RWPE1 (cell line): ENCODE measurements at regions not wholly inside any gene's neighbourhood (a gene's known extent, or its start where the extent isn't known, plus 50 kb on each side); places are given as distances from the start of the nearest gene placed in this dataset.

Experiments
- CTCF ChIA-PET: fragments of 350-600 bp; sonication (Branson Sonifier 250); formaldehyde crosslinking; extraction: SDS; loops from one replicate; lab custom pipeline; 2021; lab: Yijun Ruan, JAX
- POLR2A ChIA-PET: fragments of 400-600 bp; formaldehyde crosslinking; extraction: SDS; loops from one replicate; lab custom pipeline; 2020; ENCODE audit warnings: antibody characterized with exemption; ENCODE audit not compliant: low non-redundant PET; lab: Yijun Ruan, JAX
- DNase-seq: peaks from one replicate; pipeline ENCODE4 v3.0.0; 2012; ENCODE audit warnings: low spot score
- H3K27ac ChIP-seq: fragments of 450-650 bp; 2 replicates; pipeline ENCODE4 v1.5.1; 2017
- TF ChIP-seq, protein P1 (sequence below): fragments of 450-650 bp; conservative IDR thresholded peaks from 2 replicates; pipeline ENCODE4 v1.5.1; 2017; ENCODE audit warnings: low read depth, mild to moderate bottlenecking

DNA sequence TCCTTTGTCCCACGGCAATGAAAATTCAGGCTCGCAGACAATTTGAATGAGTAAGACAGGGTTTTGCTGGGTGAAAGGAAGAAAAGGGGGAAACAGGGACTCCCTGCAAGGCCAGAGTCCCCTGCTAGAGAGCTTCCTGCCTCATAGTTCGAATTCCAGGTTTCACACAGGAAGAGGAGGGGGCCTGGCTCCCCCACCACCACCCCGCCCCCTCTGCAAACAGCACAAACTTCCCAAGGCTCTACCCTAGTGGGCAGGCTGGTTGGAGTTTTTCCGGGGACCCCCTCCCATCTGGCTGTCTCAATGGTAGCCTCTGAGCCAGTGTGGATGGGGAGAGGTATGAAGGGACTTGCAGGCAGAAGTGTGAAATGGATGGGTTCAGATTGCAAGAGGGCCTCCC is 57.4 kb upstream of the NEBL start:
- ChIA-PET CTCF (interaction anchor here (0.6 kb wide), 2 partner anchors 210 to 1021 kb away, joined by 6 to 7 read pairs; no protein-coding TSS in a partner anchor), POLR2A (no interaction called here)
- H3K27ac ChIP-seq = no peak overlapping the region
- TF ChIP-seq, protein P1, sequence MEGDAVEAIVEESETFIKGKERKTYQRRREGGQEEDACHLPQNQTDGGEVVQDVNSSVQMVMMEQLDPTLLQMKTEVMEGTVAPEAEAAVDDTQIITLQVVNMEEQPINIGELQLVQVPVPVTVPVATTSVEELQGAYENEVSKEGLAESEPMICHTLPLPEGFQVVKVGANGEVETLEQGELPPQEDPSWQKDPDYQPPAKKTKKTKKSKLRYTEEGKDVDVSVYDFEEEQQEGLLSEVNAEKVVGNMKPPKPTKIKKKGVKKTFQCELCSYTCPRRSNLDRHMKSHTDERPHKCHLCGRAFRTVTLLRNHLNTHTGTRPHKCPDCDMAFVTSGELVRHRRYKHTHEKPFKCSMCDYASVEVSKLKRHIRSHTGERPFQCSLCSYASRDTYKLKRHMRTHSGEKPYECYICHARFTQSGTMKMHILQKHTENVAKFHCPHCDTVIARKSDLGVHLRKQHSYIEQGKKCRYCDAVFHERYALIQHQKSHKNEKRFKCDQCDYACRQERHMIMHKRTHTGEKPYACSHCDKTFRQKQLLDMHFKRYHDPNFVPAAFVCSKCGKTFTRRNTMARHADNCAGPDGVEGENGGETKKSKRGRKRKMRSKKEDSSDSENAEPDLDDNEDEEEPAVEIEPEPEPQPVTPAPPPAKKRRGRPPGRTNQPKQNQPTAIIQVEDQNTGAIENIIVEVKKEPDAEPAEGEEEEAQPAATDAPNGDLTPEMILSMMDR = no peak
- no peak for DNase-seq

- H3K27ac ChIP-seq = no peak overlapping the region
- ChIA-PET CTCF (no interaction called here), POLR2A (no interaction called here)
- DNase-seq = no peak
- TF ChIP-seq, protein P1 = no peak
Measured at GRCh38 chr10:20953120-20953519, 56.0 kb upstream of the NEBL start.

DNA sequence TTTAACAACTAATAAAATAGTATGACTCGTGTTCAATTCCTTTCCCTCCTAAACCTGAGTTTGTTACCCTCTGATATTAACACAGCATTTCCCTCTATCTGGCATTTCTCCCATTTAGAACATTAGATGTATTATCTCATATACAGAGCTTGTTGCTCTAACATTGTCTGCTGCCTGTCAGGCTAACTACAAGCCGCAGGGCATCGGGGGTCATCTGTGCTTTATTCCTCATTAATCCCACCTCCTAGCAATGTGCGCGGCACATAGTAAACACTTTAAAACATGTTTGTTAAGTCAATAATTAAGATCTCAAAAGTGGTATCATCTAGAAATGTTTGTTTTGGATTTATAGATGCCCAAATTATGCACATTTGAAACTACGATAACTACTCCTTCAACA is 52.9 kb upstream of the NEBL start:
- POLR2A ChIA-PET = no interaction called here
- H3K27ac ChIP-seq = no peak overlapping the region
- TF ChIP-seq, protein P1 = no peak
- no peak for DNase-seq
- CTCF ChIA-PET = no interaction called here

GRCh38 chr10:20948686-20949327 is 51.7 kb upstream of the NEBL start:
- DNase-seq = no peak
- ChIA-PET CTCF (no interaction called here), POLR2A (no interaction called here)
- TF ChIP-seq, protein P1 = no peak
- H3K27ac ChIP-seq = no peak overlapping the region
